Muscle layer of duodenum (tissue), 2 donors: ENCODE measurements at regions not wholly inside any gene's neighbourhood (a gene's known extent, or its start where the extent isn't known, plus 50 kb on each side); places are given as distances from the start of the nearest gene placed in this dataset.

ENCODE experiments used
- H3K27ac ChIP-seq: one replicate; pipeline ENCODE4 v1.7.0; 2013; ENCODE audit warnings: mild to moderate bottlenecking, low read length
- H3K27me3 ChIP-seq: one replicate; pipeline ENCODE4 v1.7.0; 2013; ENCODE audit warnings: low read depth, mild to moderate bottlenecking, control low read depth, low read length
- H3K36me3 ChIP-seq, 2 donors: one replicate each; pipeline ENCODE4 v1.7.0; 2013; ENCODE audit warnings: low read length in 2 of 2, control low read depth in 1 of 2, mild to moderate bottlenecking in 1 of 2; ENCODE audit not compliant: insufficient read depth in 2 of 2, control insufficient read depth in 1 of 2
- H3K4me1 ChIP-seq, 2 donors: one replicate each; pipeline ENCODE4 v1.7.0; 2013; ENCODE audit warnings: low read length in 2 of 2, mild to moderate bottlenecking in 2 of 2, control low read depth in 1 of 2, moderate library complexity in 1 of 2; ENCODE audit not compliant: insufficient read depth in 2 of 2, control insufficient read depth in 1 of 2
- H3K4me3 ChIP-seq, 2 donors: one replicate each; pipeline ENCODE4 v1.7.0; 2013; ENCODE audit warnings: low read length in 2 of 2, low read depth in 1 of 2, mild to moderate bottlenecking in 1 of 2
- H3K9me3 ChIP-seq, 2 donors: one replicate each; pipeline ENCODE4 v1.7.0; 2013; ENCODE audit warnings: low read length in 2 of 2, control low read depth in 1 of 2, mild to moderate bottlenecking in 1 of 2; ENCODE audit not compliant: control insufficient read depth in 1 of 2
- donor health status: healthy.

GRCh38 chr2:122156176-122156890, 400.9 kb downstream of the TSN start:
- Histone ChIP-seq H3K4me1 (no peaks in the 10 kb centered on the region), H3K27me3 (no peaks in the 10 kb centered on the region), H3K4me3 (no peak overlapping the region), H3K27ac (no peak overlapping the region), H3K36me3 (no peaks in the 10 kb centered on the region), H3K9me3 (no peaks in the 10 kb centered on the region)

GRCh38 chr2:122157158-122157557, 401.7 kb downstream of the TSN start:
- Histone ChIP-seq H3K4me3 (no peak overlapping the region), H3K4me1 (no peaks in the 10 kb centered on the region), H3K27me3 (no peaks in the 10 kb centered on the region), H3K9me3 (no peaks in the 10 kb centered on the region), H3K27ac (no peak overlapping the region), H3K36me3 (no peaks in the 10 kb centered on the region)

- no peaks in the 10 kb centered on the region for H3K27me3 ChIP-seq
- no peaks in the 10 kb centered on the region for H3K9me3 ChIP-seq
- H3K36me3 ChIP-seq: no peaks in the 10 kb centered on the region
- H3K27ac ChIP-seq: no peak overlapping the region
- no peaks in the 10 kb centered on the region for H3K4me1 ChIP-seq
- no peak overlapping the region for H3K4me3 ChIP-seq
Observed at GRCh38 chr2:122163617-122164016, 408.2 kb downstream of the TSN start.

- Histone ChIP-seq H3K4me3 (no peak overlapping the region), H3K9me3 (no peaks in the 10 kb centered on the region), H3K36me3 (no peaks in the 10 kb centered on the region), H3K27me3 (no peaks in the 10 kb centered on the region), H3K27ac (no peak overlapping the region), H3K4me1 (no peaks in the 10 kb centered on the region)
Observed at GRCh38 chr2:122164964-122165363, 409.5 kb downstream of the TSN start.

GRCh38 chr2:122166820-122167219, 411.4 kb downstream of the TSN start:
- Histone ChIP-seq H3K27ac (no peak overlapping the region), H3K4me1 (no peaks in the 10 kb centered on the region), H3K4me3 (no peak overlapping the region)

GRCh38 chr2:122167515-122167914, 412.1 kb downstream of the TSN start:
- Histone ChIP-seq H3K9me3 (no peaks in the 10 kb centered on the region), H3K4me1 (no peaks in the 10 kb centered on the region), H3K36me3 (no peaks in the 10 kb centered on the region), H3K27me3 (no peaks in the 10 kb centered on the region), H3K27ac (no peak overlapping the region), H3K4me3 (no peak overlapping the region)

More at GRCh38 chr2:122166820-122167219, 411.4 kb downstream of the TSN start:
- H3K9me3 ChIP-seq: no peaks in the 10 kb centered on the region
- no peaks in the 10 kb centered on the region for H3K27me3 ChIP-seq
- no peaks in the 10 kb centered on the region for H3K36me3 ChIP-seq

- no peaks in the 10 kb centered on the region for H3K9me3 ChIP-seq
- no peaks in the 10 kb centered on the region for H3K27me3 ChIP-seq
- H3K4me1 ChIP-seq: no peaks in the 10 kb centered on the region
- no peak overlapping the region for H3K27ac ChIP-seq
- no peaks in the 10 kb centered on the region for H3K36me3 ChIP-seq
- no peak overlapping the region for H3K4me3 ChIP-seq
Observed at GRCh38 chr2:122168799-122169198, 413.3 kb downstream of the TSN start.

GRCh38 chr2:122172812-122173211, 417.4 kb downstream of the TSN start:
- no peak overlapping the region for H3K4me3 ChIP-seq
- H3K9me3 ChIP-seq: no peaks in the 10 kb centered on the region
- no peaks in the 10 kb centered on the region for H3K27me3 ChIP-seq
- H3K4me1 ChIP-seq: no peaks in the 10 kb centered on the region
- no peaks in the 10 kb centered on the region for H3K36me3 ChIP-seq
- H3K27ac ChIP-seq: no peak overlapping the region

GRCh38 chr2:122174061-122174460, 418.6 kb downstream of the TSN start:
- H3K27me3 ChIP-seq: no peaks in the 10 kb centered on the region
- H3K9me3 ChIP-seq: no peaks in the 10 kb centered on the region
- H3K4me3 ChIP-seq: no peak overlapping the region
- H3K4me1 ChIP-seq: no peaks in the 10 kb centered on the region
- no peaks in the 10 kb centered on the region for H3K36me3 ChIP-seq
- H3K27ac ChIP-seq: no peak overlapping the region

- no peak overlapping the region for H3K27ac ChIP-seq
- H3K4me1 ChIP-seq: no peaks in the 10 kb centered on the region
- H3K9me3 ChIP-seq: peaks cover 0 to 9% of the 10 kb centered on the region in 2 donors
- no peak overlapping the region for H3K4me3 ChIP-seq
- H3K36me3 ChIP-seq: no peaks in the 10 kb centered on the region
- no peaks in the 10 kb centered on the region for H3K27me3 ChIP-seq
Observed at GRCh38 chr2:122179492-122180165, 424.2 kb downstream of the TSN start.

- no peak overlapping the region for H3K27ac ChIP-seq
- no peaks in the 10 kb centered on the region for H3K36me3 ChIP-seq
- H3K4me1 ChIP-seq: no peaks in the 10 kb centered on the region
- H3K27me3 ChIP-seq: no peaks in the 10 kb centered on the region
- no peak overlapping the region for H3K4me3 ChIP-seq
- peaks cover 0 to 9% of the 10 kb centered on the region in 2 donors for H3K9me3 ChIP-seq
Observed at GRCh38 chr2:122180972-122181371, 425.5 kb downstream of the TSN start.
